IMR-90 (cell line): ENCODE measurements at regions not wholly inside any gene's neighbourhood (a gene's known extent, or its start where the extent isn't known, plus 50 kb on each side); places are given as distances from the start of the nearest gene placed in this dataset.

ENCODE experiments used
- ATAC-seq: fragments of 200-7000 bp; cut with Tn5 transposase; 2 replicates; pipeline ENCODE4 v1.9.1; 2020; ENCODE audit warnings: low read depth, mild to moderate bottlenecking, moderate library complexity
- BruUV-seq: library from RNA; stranded (reverse); fragments of 400-500 nt; replicated peaks from 2 replicates; lab custom pipeline; 2021; lab: Mats Ljungman, UMichigan
- CTCF ChIA-PET: fragments of 300-600 bp; formaldehyde crosslinking; extraction: SDS; loops from one replicate; lab custom pipeline; 2021; ENCODE audit warnings: antibody characterized with exemption; lab: Yijun Ruan, JAX
- POLR2A ChIA-PET: fragments of 300-600 bp; sonication (Branson Sonifier 250); formaldehyde crosslinking; loops from one replicate; lab custom pipeline; 2022; ENCODE audit warnings: antibody characterized with exemption; ENCODE audit not compliant: unreplicated experiment; lab: Charles Lee
- DNase-seq: peaks from one replicate; pipeline ENCODE4 v3.0.0; 2013
- H2AFZ ChIP-seq: replicated peaks from 2 replicates; pipeline ENCODE3; 2013; ENCODE audit warnings: low read length, mild to moderate bottlenecking; ENCODE audit not compliant: poor library complexity
- H2AK5ac ChIP-seq: 2 replicates; pipeline ENCODE4 v1.6.1; 2013; ENCODE audit warnings: low read depth, low read length, inconsistent platforms
- H2AK9ac ChIP-seq: replicated peaks from 2 replicates; pipeline ENCODE3; 2013; ENCODE audit warnings: mild to moderate bottlenecking, low read depth, low read length, moderate library complexity; ENCODE audit not compliant: poor library complexity
- H2BK120ac ChIP-seq: 2 replicates; pipeline ENCODE4 v1.6.1; 2013; ENCODE audit warnings: low read depth, low read length, inconsistent platforms
- H2BK15ac ChIP-seq: 3 replicates; pipeline ENCODE4 v1.6.1; 2013; ENCODE audit warnings: low read depth, low read length, inconsistent platforms
- H2BK20ac ChIP-seq: 2 replicates; pipeline ENCODE4 v1.6.1; 2013; ENCODE audit warnings: low read depth, mild to moderate bottlenecking, inconsistent platforms, low read length, moderate library complexity
- H2BK5ac ChIP-seq: 2 replicates; pipeline ENCODE4 v1.6.1; 2013; ENCODE audit warnings: mild to moderate bottlenecking, low read depth, low read length, inconsistent platforms; ENCODE audit not compliant: poor library complexity, severe bottlenecking
- H3K14ac ChIP-seq: replicated peaks from 2 replicates; pipeline ENCODE4 v1.6.1; 2013; ENCODE audit warnings: low read depth, low read length, inconsistent platforms
- H3K18ac ChIP-seq: 2 replicates; pipeline ENCODE4 v1.6.1; 2013; ENCODE audit warnings: low read depth, low read length, control low read depth
- H3K23ac ChIP-seq: 2 replicates; pipeline ENCODE4 v1.6.1; 2013; ENCODE audit warnings: low read depth, low read length, inconsistent platforms
- H3K27ac ChIP-seq: 2 replicates; pipeline ENCODE4 v1.5.1; 2013; ENCODE audit warnings: mild to moderate bottlenecking, control low read depth, low read length; ENCODE audit not compliant: insufficient read depth
- H3K27me3 ChIP-seq: 2 replicates; pipeline ENCODE4 v1.6.1; 2013; ENCODE audit warnings: low read length; ENCODE audit not compliant: control insufficient read depth, insufficient read depth
- H3K36me3 ChIP-seq: 2 replicates; pipeline ENCODE4 v1.6.1; 2013; ENCODE audit warnings: low read length, mixed read lengths; ENCODE audit not compliant: control insufficient read depth, insufficient read depth
- H3K4ac ChIP-seq: 2 replicates; pipeline ENCODE4 v1.6.1; 2013; ENCODE audit warnings: low read depth, low read length, inconsistent platforms
- H3K4me1 ChIP-seq: 2 replicates; pipeline ENCODE4 v1.6.1; 2013; ENCODE audit warnings: low read length, mixed read lengths; ENCODE audit not compliant: control insufficient read depth, insufficient read depth
- H3K4me2 ChIP-seq: 2 replicates; pipeline ENCODE4 v1.6.1; 2013; ENCODE audit warnings: low read depth, mild to moderate bottlenecking, control low read depth, low read length, moderate library complexity
- H3K4me3 ChIP-seq: 2 replicates; pipeline ENCODE4 v1.5.1; 2013; ENCODE audit warnings: low read depth, mild to moderate bottlenecking, control low read depth, low read length, moderate library complexity; ENCODE audit not compliant: insufficient read depth
- H3K56ac ChIP-seq: 2 replicates; pipeline ENCODE4 v1.6.1; 2013; ENCODE audit warnings: low read length, inconsistent platforms; ENCODE audit not compliant: insufficient read depth; ENCODE audit errors: extremely low read depth
- H3K79me1 ChIP-seq, 2 experiments: 2 replicates each; pipeline ENCODE4 v1.6.1; 2013; ENCODE audit warnings: low read length in 2 of 2, inconsistent platforms in 1 of 2, low read depth in 1 of 2
- H3K9ac ChIP-seq: 2 replicates; pipeline ENCODE4 v1.6.1; 2013; ENCODE audit warnings: low read depth, low read length, control low read depth
- H3K9me1 ChIP-seq: 2 replicates; pipeline ENCODE4 v1.6.1; 2013; ENCODE audit warnings: low read length, inconsistent platforms; ENCODE audit not compliant: insufficient read depth
- H3K9me3 ChIP-seq: 2 replicates; pipeline ENCODE4 v1.6.1; 2013; ENCODE audit warnings: low read length; ENCODE audit not compliant: control insufficient read depth, insufficient read depth
- H4K20me1 ChIP-seq: 2 replicates; pipeline ENCODE4 v1.6.1; 2013; ENCODE audit warnings: low read length, inconsistent platforms; ENCODE audit not compliant: insufficient read depth
- H4K5ac ChIP-seq: 2 replicates; pipeline ENCODE4 v1.6.1; 2013; ENCODE audit warnings: mild to moderate bottlenecking, low read depth, low read length, control low read depth
- H4K8ac ChIP-seq, 2 experiments: 2 replicates each; pipeline ENCODE4 v1.6.1; 2013; ENCODE audit warnings: low read depth in 2 of 2, low read length in 2 of 2, control low read depth in 1 of 2, inconsistent platforms in 1 of 2
- H4K91ac ChIP-seq: 2 replicates; pipeline ENCODE4 v1.6.1; 2013; ENCODE audit warnings: low read depth, low read length, inconsistent platforms; ENCODE audit not compliant: insufficient read depth
- BHLHE40 ChIP-seq: fragments of 150-350 bp; IDR thresholded peaks from 2 replicates; pipeline ENCODE4 v1.6.1; 2016; ENCODE audit warnings: mild to moderate bottlenecking, low read depth, low read length
- CEBPB ChIP-seq: IDR thresholded peaks from 2 replicates; pipeline ENCODE4 v1.6.1; 2012; ENCODE audit warnings: low read depth, low read length, improper control_type of control experiment
- CHD1 ChIP-seq: IDR thresholded peaks from 2 replicates; pipeline ENCODE4 v1.6.1; 2012; ENCODE audit warnings: low read depth, low read length, improper control_type of control experiment
- FOS ChIP-seq: fragments of 150-350 bp; IDR thresholded peaks from 2 replicates; pipeline ENCODE4 v1.6.1; 2016; ENCODE audit warnings: low read depth, low read length
- MAFK ChIP-seq: IDR thresholded peaks from 2 replicates; pipeline ENCODE4 v1.6.1; 2012; ENCODE audit warnings: low read depth, low read length, improper control_type of control experiment
- MAZ ChIP-seq: IDR thresholded peaks from 2 replicates; pipeline ENCODE4 v1.6.1; 2012; ENCODE audit warnings: low read depth, mild to moderate bottlenecking, low read length, improper control_type of control experiment, moderate library complexity, borderline replicate concordance
- MXI1 ChIP-seq: IDR thresholded peaks from 2 replicates; pipeline ENCODE4 v1.6.1; 2012; ENCODE audit warnings: low read depth, mild to moderate bottlenecking, low read length, moderate library complexity, borderline replicate concordance
- NFE2L2 ChIP-seq: fragments of 150-350 bp; IDR thresholded peaks from 2 replicates; pipeline ENCODE4 v1.6.1; 2016; ENCODE audit warnings: low read depth, mild to moderate bottlenecking, low read length
- POLR2A ChIP-seq: IDR thresholded peaks from 2 replicates; pipeline ENCODE4 v1.6.1; 2012; ENCODE audit warnings: mild to moderate bottlenecking, low read depth, low read length
- RAD21 ChIP-seq: IDR thresholded peaks from 2 replicates; pipeline ENCODE4 v1.6.1; 2012; ENCODE audit warnings: low read length, improper control_type of control experiment
- RCOR1 ChIP-seq: IDR thresholded peaks from 2 replicates; pipeline ENCODE4 v1.6.1; 2012; ENCODE audit warnings: mild to moderate bottlenecking, low read length, improper control_type of control experiment; ENCODE audit not compliant: insufficient replicate concordance
- RFX5 ChIP-seq: IDR thresholded peaks from 2 replicates; pipeline ENCODE4 v1.8.0; 2012; ENCODE audit warnings: low read depth, mild to moderate bottlenecking, low read length, moderate library complexity
- SMC3 ChIP-seq: fragments of 150-350 bp; IDR thresholded peaks from 2 replicates; pipeline ENCODE4 v1.6.1; 2016; ENCODE audit warnings: low read depth, mild to moderate bottlenecking, antibody characterized with exemption, low read length, moderate library complexity
- USF2 ChIP-seq: fragments of 150-350 bp; IDR thresholded peaks from 2 replicates; pipeline ENCODE4 v1.6.1; 2017; ENCODE audit warnings: mild to moderate bottlenecking, antibody characterized with exemption, low read length, low read depth
- WGBS, 2 experiments: methylation state at CpG; one replicate each; pipeline versions ENCODE4 v1.1.5 to v1.1.7; 2013; ENCODE audit warnings: missing lambda C conversion rate in 2 of 2; ENCODE audit not compliant: insufficient read length in 1 of 2; ENCODE audit errors: extremely low coverage in 2 of 2; 5-methylcytosine and 5-hydroxymethylcytosine counted together
- dilution Hi-C: fragments of 300-500 bp; cut with HindIII; formaldehyde crosslinking; loops from one replicate; pipeline ENCODE4 v1.14.3; 2018; ENCODE audit warnings: low sequenced_read_pairs; ENCODE audit not compliant: unreplicated experiment
- in situ Hi-C: fragments of 300-500 bp; cut with MboI; formaldehyde crosslinking; loops from 3 replicates; pipeline ENCODE4 v1.14.3; 2019; ENCODE audit warnings: low sequenced_read_pairs, inconsistent platforms, mixed read lengths
- intact Hi-C: fragments of 100-400 bp; cut with micrococcal nuclease; formaldehyde crosslinking; loops from 2 replicates; pipeline ENCODE4 v1.10.0; 2022
- TF ChIP-seq, protein P1 (sequence below): fragments of 150-350 bp; IDR thresholded peaks from 2 replicates; pipeline ENCODE4 v1.6.1; 2016; ENCODE audit warnings: low read depth, mild to moderate bottlenecking, low read length, moderate library complexity, borderline replicate concordance
- TF ChIP-seq, protein P2 (sequence below): conservative IDR thresholded peaks from 2 replicates; pipeline ENCODE4 v1.5.1; 2012; ENCODE audit warnings: mild to moderate bottlenecking, low read depth, low read length, improper control_type of control experiment

DNA sequence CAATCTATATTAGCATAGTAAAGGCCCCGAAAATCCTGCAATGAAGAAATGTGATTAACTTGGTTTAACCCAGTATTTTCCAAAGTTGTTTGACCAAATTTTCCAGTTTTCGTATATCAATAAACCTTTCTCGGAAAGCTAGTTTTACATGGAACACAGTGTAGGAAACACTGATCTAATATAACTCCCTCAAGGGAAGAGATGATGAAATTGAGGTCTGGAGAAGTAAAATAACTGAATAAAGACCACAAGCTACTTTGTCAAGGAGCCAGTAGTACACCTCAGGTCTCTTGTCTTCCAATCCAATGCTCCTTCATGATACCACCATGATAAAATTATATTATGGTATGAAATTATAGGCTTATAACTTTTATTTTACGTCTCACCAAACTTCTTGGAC, 118.1 kb upstream of the TARS1 start:
- ChIA-PET POLR2A (no interaction called here), CTCF (interaction anchor here (0.6 to 0.7 kb wide), 2 partner anchors 317 to 406 kb away, joined by 3 read pairs; no protein-coding TSS in a partner anchor)
- H2AK5ac ChIP-seq: no peak overlapping the region
- H3K4me2 ChIP-seq: no peak overlapping the region
- H3K9me1 ChIP-seq: 0 out of 2 replicates have a peak, but pooled peaks cover 2% of the 10 kb centered on the region
- no peak overlapping the region for H3K56ac ChIP-seq
- no peak overlapping the region for H3K27ac ChIP-seq
- no peak overlapping the region for H3K9ac ChIP-seq
- dilution Hi-C loops (no loop called here), in situ Hi-C loops (no loop called here), intact Hi-C loops (no loop called here)
- TF ChIP-seq MXI1 (no peak), POLR2A (no peak), CHD1 (no peak), RFX5 (no peak), MAZ (no peak), FOS (no peak), RAD21 (no peak), BHLHE40 (no peak), CEBPB (no peak), SMC3 (no peak), RCOR1 (no peak), MAFK (no peak), USF2 (no peak), NFE2L2 (no peak)
- TF ChIP-seq, protein P1, sequence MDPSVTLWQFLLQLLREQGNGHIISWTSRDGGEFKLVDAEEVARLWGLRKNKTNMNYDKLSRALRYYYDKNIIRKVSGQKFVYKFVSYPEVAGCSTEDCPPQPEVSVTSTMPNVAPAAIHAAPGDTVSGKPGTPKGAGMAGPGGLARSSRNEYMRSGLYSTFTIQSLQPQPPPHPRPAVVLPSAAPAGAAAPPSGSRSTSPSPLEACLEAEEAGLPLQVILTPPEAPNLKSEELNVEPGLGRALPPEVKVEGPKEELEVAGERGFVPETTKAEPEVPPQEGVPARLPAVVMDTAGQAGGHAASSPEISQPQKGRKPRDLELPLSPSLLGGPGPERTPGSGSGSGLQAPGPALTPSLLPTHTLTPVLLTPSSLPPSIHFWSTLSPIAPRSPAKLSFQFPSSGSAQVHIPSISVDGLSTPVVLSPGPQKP: no peak
- TF ChIP-seq, protein P2, sequence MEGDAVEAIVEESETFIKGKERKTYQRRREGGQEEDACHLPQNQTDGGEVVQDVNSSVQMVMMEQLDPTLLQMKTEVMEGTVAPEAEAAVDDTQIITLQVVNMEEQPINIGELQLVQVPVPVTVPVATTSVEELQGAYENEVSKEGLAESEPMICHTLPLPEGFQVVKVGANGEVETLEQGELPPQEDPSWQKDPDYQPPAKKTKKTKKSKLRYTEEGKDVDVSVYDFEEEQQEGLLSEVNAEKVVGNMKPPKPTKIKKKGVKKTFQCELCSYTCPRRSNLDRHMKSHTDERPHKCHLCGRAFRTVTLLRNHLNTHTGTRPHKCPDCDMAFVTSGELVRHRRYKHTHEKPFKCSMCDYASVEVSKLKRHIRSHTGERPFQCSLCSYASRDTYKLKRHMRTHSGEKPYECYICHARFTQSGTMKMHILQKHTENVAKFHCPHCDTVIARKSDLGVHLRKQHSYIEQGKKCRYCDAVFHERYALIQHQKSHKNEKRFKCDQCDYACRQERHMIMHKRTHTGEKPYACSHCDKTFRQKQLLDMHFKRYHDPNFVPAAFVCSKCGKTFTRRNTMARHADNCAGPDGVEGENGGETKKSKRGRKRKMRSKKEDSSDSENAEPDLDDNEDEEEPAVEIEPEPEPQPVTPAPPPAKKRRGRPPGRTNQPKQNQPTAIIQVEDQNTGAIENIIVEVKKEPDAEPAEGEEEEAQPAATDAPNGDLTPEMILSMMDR: no peak
- no peaks in the 10 kb centered on the region for H3K36me3 ChIP-seq
- no peak overlapping the region for H2BK15ac ChIP-seq
- H4K91ac ChIP-seq: no peak overlapping the region
- no peak overlapping the region for H2AK9ac ChIP-seq
- H2BK20ac ChIP-seq: peak overlapping the region; percentile 28; the same call in 1 of the 2 replicates
- H2AFZ ChIP-seq: no peak overlapping the region
- no peak for ATAC-seq
- H3K4ac ChIP-seq: no peak overlapping the region; the same call in 1 of the 2 replicates
- peak overlapping the region; percentile 7 for H2BK5ac ChIP-seq
- H3K4me3 ChIP-seq: no peak overlapping the region
- peaks cover 9% of the 10 kb centered on the region for H3K4me1 ChIP-seq
- H4K20me1 ChIP-seq: no peaks in the 10 kb centered on the region
- H2BK120ac ChIP-seq: peak overlapping the region; percentile 14; the same call in 1 of the 2 replicates
- no peak overlapping the region for H4K8ac ChIP-seq
- DNase-seq: no peak
- BruUV-seq: no TSS peak
- no peak overlapping the region for H3K23ac ChIP-seq
- H3K18ac ChIP-seq: 0 out of 2 replicates have a peak overlapping the region, but pooled peaks have one; percentile 4
- H3K14ac ChIP-seq: no peak overlapping the region
- no CpG with 5 or more reads among the region's 4 CpGs for WGBS, 2 experiments
- H3K79me1 ChIP-seq: no peaks in the 10 kb centered on the region
- H3K9me3 ChIP-seq: no peaks in the 10 kb centered on the region
- H4K5ac ChIP-seq: no peak overlapping the region; the same call in 1 of the 2 replicates
- no peaks in the 10 kb centered on the region for H3K27me3 ChIP-seq
